ENCODE measurements at regions not wholly inside any gene's neighbourhood (a gene's known extent, or its start where the extent isn't known, plus 50 kb on each side); places are given as distances from the start of the nearest gene placed in this dataset.

DNA sequence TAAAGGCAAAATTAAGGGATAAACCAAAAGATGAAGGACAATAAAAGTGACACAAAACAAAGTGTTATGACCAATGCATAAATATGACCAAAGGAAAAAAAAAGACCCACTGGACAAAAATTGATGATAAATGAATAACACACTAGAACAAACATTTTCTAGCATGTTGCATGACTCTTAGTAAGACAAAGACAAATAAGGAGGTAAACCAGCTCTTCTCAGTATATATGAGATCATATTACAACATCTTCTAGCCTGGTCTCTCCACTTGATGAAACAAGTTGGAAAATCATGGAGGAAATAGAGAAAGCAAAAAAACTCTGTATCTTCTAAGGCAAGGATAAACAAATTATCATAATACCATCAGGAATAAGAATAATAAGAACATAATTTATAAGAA, 163.9 kb upstream of the GBE1 start:
- H3K4me3 ChIP-seq: no peak overlapping the region
- H3K9me3 ChIP-seq: no peaks in the 10 kb centered on the region
- ATAC-seq: no peak
- no peaks in the 10 kb centered on the region for H3K4me1 ChIP-seq
- H3K27me3 ChIP-seq: no peaks in the 10 kb centered on the region
- no peak for TF ChIP-seq EP300 (IDR thresholded peaks at IDR 0.05)
- TF ChIP-seq POLR2A (IDR thresholded peaks at IDR 0.05): no peak
- TF ChIP-seq, protein P1, sequence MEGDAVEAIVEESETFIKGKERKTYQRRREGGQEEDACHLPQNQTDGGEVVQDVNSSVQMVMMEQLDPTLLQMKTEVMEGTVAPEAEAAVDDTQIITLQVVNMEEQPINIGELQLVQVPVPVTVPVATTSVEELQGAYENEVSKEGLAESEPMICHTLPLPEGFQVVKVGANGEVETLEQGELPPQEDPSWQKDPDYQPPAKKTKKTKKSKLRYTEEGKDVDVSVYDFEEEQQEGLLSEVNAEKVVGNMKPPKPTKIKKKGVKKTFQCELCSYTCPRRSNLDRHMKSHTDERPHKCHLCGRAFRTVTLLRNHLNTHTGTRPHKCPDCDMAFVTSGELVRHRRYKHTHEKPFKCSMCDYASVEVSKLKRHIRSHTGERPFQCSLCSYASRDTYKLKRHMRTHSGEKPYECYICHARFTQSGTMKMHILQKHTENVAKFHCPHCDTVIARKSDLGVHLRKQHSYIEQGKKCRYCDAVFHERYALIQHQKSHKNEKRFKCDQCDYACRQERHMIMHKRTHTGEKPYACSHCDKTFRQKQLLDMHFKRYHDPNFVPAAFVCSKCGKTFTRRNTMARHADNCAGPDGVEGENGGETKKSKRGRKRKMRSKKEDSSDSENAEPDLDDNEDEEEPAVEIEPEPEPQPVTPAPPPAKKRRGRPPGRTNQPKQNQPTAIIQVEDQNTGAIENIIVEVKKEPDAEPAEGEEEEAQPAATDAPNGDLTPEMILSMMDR (IDR thresholded peaks at IDR 0.05): no peak
- no peak for TF ChIP-seq POLR2AphosphoS5 (IDR thresholded peaks at IDR 0.05)
- H3K27ac ChIP-seq: no peak overlapping the region
- H3K36me3 ChIP-seq: no peaks in the 10 kb centered on the region

DNA sequence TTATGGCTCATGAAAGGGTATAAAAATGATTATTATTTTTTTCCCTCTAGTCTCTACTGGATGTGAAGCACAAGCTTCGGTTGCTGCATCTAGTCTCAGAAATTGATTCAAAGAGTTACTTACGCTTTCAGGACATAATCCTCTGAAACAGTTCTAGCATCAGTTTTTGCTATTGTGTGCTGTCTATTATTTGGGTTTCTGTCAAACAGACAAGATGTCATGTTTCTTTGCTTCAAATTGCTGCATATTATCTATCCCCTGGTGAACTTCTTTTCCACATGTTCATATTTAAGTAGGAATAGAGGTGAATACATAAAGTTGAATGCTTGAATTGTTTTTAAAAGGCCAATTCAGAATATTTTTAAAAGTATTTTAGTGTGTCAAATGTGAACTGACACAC, 161.6 kb upstream of the GBE1 start:
- Histone ChIP-seq H3K4me3 (no peak overlapping the region), H3K4me1 (no peaks in the 10 kb centered on the region), H3K27ac (no peak overlapping the region), H3K36me3 (no peaks in the 10 kb centered on the region), H3K27me3 (no peaks in the 10 kb centered on the region), H3K9me3 (no peaks in the 10 kb centered on the region)
- TF ChIP-seq, protein P1 (IDR thresholded peaks at IDR 0.05): no peak
- no peak for TF ChIP-seq EP300 (IDR thresholded peaks at IDR 0.05)
- TF ChIP-seq POLR2A (IDR thresholded peaks at IDR 0.05): no peak
- no peak for TF ChIP-seq POLR2AphosphoS5 (IDR thresholded peaks at IDR 0.05)
- no peak for ATAC-seq
- 74 to 100% methylated on average over 2 of the region's 2 CpGs for WGBS, 2 donors (ENCODE audit: low coverage in 1 of 2)

DNA sequence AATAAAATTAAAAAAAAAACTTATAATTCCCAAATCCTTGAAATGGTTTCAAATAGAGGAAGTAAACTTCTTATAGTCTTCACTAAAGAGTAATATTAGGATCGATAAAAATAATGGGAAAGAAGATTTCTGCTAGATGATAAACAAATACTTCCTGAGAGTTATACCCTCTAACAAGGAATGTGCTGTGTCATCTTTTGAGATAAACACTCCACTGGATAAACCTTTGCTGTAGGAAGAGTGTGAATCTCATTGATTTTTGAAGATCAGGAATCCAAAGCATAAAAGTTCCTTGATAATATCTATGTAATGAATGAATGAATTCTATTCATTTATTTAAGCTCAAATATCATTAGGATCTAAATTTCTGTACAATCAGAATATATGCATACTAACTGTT, 161.0 kb upstream of the GBE1 start:
- Histone ChIP-seq H3K9me3 (no peaks in the 10 kb centered on the region), H3K36me3 (no peaks in the 10 kb centered on the region), H3K27ac (no peak overlapping the region), H3K4me1 (no peaks in the 10 kb centered on the region), H3K27me3 (no peaks in the 10 kb centered on the region), H3K4me3 (no peak overlapping the region)
- WGBS, 2 donors (ENCODE audit: low coverage in 1 of 2): 67 to 100% methylated on average over 1 of the region's 1 CpG
- TF ChIP-seq POLR2A (IDR thresholded peaks at IDR 0.05) (no peak), POLR2AphosphoS5 (IDR thresholded peaks at IDR 0.05) (no peak), EP300 (IDR thresholded peaks at IDR 0.05) (no peak)
- TF ChIP-seq, protein P1 (IDR thresholded peaks at IDR 0.05): no peak
- ATAC-seq: no peak

DNA sequence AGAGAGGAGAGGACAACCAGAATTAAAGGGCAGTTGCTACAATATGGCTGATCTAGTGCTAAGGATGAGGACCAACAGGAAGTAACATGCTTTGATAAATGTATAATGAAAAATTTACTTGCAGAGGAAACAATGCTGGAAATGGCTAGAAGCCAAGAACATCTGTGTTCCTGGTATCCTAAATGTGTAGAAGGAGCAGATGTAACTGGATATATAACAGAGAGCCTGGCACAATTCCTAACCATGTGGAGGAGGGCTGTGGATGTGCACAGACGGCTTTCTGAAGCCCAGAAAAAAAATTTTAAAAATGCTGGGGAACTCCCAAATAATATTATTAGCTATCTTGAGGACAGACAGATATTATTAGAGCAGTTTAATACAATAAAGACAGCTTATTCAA, 159.4 kb upstream of the GBE1 start:
- ATAC-seq: no peak
- Histone ChIP-seq H3K4me1 (no peaks in the 10 kb centered on the region), H3K4me3 (no peak overlapping the region), H3K27me3 (no peaks in the 10 kb centered on the region), H3K27ac (no peak overlapping the region), H3K36me3 (no peaks in the 10 kb centered on the region), H3K9me3 (no peaks in the 10 kb centered on the region)
- TF ChIP-seq, protein P1 (IDR thresholded peaks at IDR 0.05): no peak
- TF ChIP-seq POLR2A (IDR thresholded peaks at IDR 0.05): no peak
- TF ChIP-seq EP300 (IDR thresholded peaks at IDR 0.05): no peak
- no peak for TF ChIP-seq POLR2AphosphoS5 (IDR thresholded peaks at IDR 0.05)
- WGBS, 2 donors (ENCODE audit: low coverage in 1 of 2): 9 to 13% methylated on average over 1 of the region's 1 CpG

DNA sequence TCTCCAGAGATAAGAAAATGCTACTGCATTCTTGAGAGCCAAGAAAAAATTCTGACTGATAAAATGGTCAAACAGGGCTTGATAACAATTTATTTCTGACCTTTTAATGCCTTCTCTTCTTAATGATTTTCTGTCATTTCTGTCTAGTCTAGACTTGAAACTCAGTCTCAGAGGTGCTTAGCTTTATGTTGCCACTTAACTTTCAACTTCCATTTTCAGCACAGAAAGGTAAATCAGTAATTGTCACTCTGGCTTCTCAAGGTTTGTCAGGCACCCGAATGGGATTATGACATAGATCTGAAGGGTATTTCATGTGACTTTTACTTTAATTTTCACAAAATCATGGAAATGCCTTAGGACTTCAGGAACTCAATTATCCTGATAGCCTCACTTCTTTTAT, 155.4 kb upstream of the GBE1 start:
- H3K36me3 ChIP-seq: no peaks in the 10 kb centered on the region
- no peaks in the 10 kb centered on the region for H3K9me3 ChIP-seq
- no peaks in the 10 kb centered on the region for H3K27me3 ChIP-seq
- H3K27ac ChIP-seq: no peak overlapping the region
- 20 to 82% methylated on average over 1 of the region's 1 CpG for WGBS, 2 donors (ENCODE audit: low coverage in 1 of 2)
- no peak for ATAC-seq
- no peaks in the 10 kb centered on the region for H3K4me1 ChIP-seq
- H3K4me3 ChIP-seq: no peak overlapping the region
- TF ChIP-seq POLR2AphosphoS5 (IDR thresholded peaks at IDR 0.05): no peak
- no peak for TF ChIP-seq POLR2A (IDR thresholded peaks at IDR 0.05)
